ENCODE measurements at regions not wholly inside any gene's neighbourhood (a gene's known extent, or its start where the extent isn't known, plus 50 kb on each side); places are given as distances from the start of the nearest gene placed in this dataset.

DNA sequence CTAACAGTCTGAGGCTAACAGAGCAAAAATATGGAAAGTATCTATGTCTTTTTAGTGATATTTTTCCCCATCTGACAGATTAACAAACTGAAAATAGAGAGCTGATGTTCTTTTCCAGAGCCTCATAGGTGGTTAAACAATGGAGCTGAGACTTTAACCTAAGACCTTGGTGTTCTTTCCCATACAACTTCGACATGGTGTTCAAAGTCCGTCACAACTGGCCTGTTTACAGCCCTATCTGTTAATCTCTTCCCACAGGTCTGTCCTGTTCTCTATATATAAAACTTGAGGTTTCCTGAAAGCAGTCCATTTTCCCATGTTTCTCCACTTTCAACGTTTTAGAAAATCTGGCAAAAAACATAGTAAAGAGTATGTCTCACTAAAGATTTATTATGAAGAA is 395.7 kb downstream of the BRINP2 start:
- DNase-seq (ENCODE audit: low read depth) = no peak
- in situ Hi-C loops (cut with HindIII; ENCODE audit: low pct_unique_long_range_greater_than_20kb, low sequenced_read_pairs) = no loop called here

DNA sequence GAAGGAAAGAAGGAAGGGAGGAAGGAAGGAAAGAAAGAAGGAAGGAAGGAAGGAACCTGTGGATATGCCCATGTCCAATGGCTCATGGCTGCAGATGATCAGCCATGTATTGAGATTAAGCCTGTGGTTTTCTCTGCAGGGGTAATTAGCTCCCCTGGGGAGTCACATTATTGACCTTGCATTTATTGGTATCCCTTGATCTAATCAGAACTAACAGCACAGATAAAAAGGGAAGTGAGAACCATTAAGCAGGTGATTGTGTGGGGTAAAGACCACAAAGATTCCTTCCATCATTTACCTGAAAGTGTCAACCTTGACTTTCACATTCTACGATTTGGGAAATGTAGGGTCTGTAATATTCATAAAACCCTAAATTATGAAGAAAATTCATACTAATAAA is 390.7 kb downstream of the BRINP2 start:
- in situ Hi-C loops (cut with HindIII; ENCODE audit: low pct_unique_long_range_greater_than_20kb, low sequenced_read_pairs) = no loop called here
- DNase-seq (ENCODE audit: low read depth) = no peak

- no peak for DNase-seq (ENCODE audit: low read depth)
- in situ Hi-C loops (cut with HindIII; ENCODE audit: low pct_unique_long_range_greater_than_20kb, low sequenced_read_pairs) = no loop called here
Measured at GRCh38 chr1:177558372-177558771, 387.6 kb downstream of the BRINP2 start.

- in situ Hi-C loops (cut with HindIII; ENCODE audit: low pct_unique_long_range_greater_than_20kb, low sequenced_read_pairs) = no loop called here
Measured at GRCh38 chr1:177556163-177556562, 385.4 kb downstream of the BRINP2 start.

DNA sequence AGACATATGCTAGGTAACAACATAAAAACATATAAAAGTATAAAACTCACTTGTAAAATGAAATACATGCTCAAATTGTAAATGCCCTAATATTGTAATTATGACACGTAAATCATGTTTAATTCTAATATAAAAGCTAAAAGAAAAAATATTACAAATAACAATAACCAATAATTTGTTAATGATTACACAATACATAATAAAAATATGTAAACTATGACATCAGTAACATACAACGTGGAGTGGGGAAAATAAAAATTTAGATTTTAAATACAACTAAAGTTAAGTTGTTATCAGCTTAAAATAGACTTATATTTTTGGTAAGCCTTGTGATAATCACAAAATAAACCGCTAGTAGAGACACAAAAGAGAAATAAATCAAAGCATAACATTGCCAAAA is 376.4 kb downstream of the BRINP2 start:
- DNase-seq (ENCODE audit: low read depth) = no peak
- in situ Hi-C loops (cut with HindIII; ENCODE audit: low pct_unique_long_range_greater_than_20kb, low sequenced_read_pairs) = no loop called here

More at GRCh38 chr1:177556163-177556562, 385.4 kb downstream of the BRINP2 start:
- no peak for DNase-seq (ENCODE audit: low read depth)

DNA sequence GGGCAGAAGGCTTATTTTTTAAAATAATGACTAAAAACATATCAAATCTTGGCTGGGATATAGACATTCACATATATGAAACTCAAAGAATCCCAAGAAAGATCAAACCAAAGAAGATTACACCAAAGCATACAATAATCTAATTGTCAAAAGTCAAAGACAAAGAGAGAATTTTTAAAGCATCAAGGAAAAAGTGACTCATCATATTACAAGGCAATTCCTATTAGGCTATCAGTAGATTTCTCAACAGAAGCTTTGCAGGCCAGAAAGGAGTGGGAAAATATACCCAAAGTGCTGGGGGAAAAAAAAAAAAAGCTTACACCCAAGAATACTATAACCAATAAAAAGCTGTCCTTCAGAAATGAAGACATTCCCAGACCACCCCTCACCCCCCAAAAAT is 375.6 kb downstream of the BRINP2 start:
- in situ Hi-C loops (cut with HindIII; ENCODE audit: low pct_unique_long_range_greater_than_20kb, low sequenced_read_pairs) = no loop called here
- DNase-seq (ENCODE audit: low read depth) = no peak

DNA sequence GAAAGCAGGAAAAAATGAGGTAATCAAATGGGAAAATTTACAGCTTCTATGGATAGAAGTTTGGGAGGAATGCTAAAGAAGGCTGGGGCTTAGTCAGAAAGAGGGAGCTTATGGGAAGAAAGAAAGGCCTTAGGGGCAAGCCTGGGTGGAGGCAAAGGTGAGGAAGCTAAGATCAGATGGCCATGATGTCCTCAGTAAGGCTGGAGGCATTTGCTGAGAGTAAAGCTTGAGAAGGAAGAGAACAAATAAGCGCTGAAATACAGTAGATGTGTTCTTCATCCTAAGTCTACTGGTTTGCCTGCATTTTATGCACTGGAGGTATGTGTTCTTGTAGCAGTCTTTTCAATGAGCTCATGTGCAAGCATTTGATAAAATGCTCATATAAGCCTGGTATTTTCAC is 355.4 kb downstream of the BRINP2 start:
- no peak for DNase-seq (ENCODE audit: low read depth)
- in situ Hi-C loops (cut with HindIII; ENCODE audit: low pct_unique_long_range_greater_than_20kb, low sequenced_read_pairs) = no loop called here

DNA sequence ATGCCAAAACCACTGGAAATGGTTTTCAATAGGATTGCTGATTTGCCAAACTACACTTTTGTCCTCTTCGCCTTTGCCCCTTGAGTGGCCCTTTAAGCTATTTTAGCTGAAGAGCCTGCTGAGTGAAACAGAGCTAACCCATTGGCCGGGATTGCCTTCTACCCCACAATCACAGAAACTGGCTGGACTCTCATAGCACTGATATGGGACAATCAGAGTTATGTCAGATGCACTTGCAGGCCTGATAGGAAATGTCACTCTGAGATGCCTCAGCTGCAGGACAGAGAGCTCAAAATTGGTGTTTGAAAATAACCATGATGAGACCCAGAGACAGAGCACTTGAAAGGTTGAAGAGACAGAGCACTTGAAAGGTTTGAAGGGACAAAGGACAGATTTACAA is 354.4 kb downstream of the BRINP2 start:
- DNase-seq (ENCODE audit: low read depth) = no peak
- in situ Hi-C loops (cut with HindIII; ENCODE audit: low pct_unique_long_range_greater_than_20kb, low sequenced_read_pairs) = no loop called here

- in situ Hi-C loops (cut with HindIII; ENCODE audit: low pct_unique_long_range_greater_than_20kb, low sequenced_read_pairs) = no loop called here
Measured at GRCh38 chr1:177517546-177517945, 346.8 kb downstream of the BRINP2 start.

GRCh38 chr1:177514207-177514606 is 343.4 kb downstream of the BRINP2 start:
- in situ Hi-C loops (cut with HindIII; ENCODE audit: low pct_unique_long_range_greater_than_20kb, low sequenced_read_pairs) = no loop called here
- no peak for DNase-seq (ENCODE audit: low read depth)

More at GRCh38 chr1:177517546-177517945, 346.8 kb downstream of the BRINP2 start:
- no peak for DNase-seq (ENCODE audit: low read depth)

GRCh38 chr1:177511036-177511435 is 340.3 kb downstream of the BRINP2 start:
- in situ Hi-C loops (cut with HindIII; ENCODE audit: low pct_unique_long_range_greater_than_20kb, low sequenced_read_pairs) = no loop called here
- DNase-seq (ENCODE audit: low read depth) = no peak

GRCh38 chr1:177505905-177506590 is 335.3 kb downstream of the BRINP2 start:
- in situ Hi-C loops (cut with HindIII; ENCODE audit: low pct_unique_long_range_greater_than_20kb, low sequenced_read_pairs) = no loop called here
- DNase-seq (ENCODE audit: low read depth) = no peak

DNA sequence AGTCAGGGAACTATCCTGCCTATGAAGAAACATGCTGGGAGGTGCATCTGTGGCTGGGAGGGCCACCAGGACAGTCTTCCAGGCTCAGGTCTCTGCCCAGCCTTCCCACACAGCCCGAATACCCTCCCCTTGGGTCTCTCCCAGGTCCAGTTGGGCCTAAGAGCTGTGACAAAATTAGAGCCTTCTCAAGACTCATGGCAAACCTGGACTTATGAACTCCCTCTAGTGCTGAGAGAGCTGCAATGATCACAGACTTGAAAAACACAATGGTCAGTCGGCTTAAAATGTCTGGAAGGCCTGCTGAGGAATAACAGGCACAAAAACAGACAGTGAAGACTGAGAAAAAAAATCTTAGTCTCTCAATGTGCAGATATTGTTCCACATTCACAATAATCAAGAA is 325.1 kb downstream of the BRINP2 start:
- DNase-seq (ENCODE audit: low read depth) = no peak
- in situ Hi-C loops (cut with HindIII; ENCODE audit: low pct_unique_long_range_greater_than_20kb, low sequenced_read_pairs) = no loop called here

DNA sequence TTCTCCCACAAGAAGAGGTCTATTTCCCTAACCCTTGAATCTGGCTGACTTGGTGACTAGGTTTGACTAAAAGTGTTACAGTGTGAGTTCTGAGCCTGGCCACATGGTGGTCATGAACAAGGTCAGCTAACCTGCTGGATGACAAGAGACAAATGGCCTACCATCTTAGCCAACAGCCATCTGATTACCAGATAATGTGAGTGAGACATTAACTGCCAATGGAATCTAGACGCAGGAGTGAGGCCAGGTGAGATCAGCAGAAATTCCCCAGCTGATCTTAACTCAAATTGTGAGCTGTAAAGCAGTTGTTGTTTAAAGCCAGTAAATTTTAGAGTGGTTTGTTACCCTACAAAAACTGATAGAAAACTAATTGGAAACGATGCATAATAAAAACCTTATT is 320.0 kb downstream of the BRINP2 start:
- DNase-seq (ENCODE audit: low read depth) = no peak
- in situ Hi-C loops (cut with HindIII; ENCODE audit: low pct_unique_long_range_greater_than_20kb, low sequenced_read_pairs) = no loop called here

- in situ Hi-C loops (cut with HindIII; ENCODE audit: low pct_unique_long_range_greater_than_20kb, low sequenced_read_pairs) = no loop called here
- DNase-seq (ENCODE audit: low read depth) = no peak
Measured at GRCh38 chr1:177490036-177490639, 319.4 kb downstream of the BRINP2 start.

GRCh38 chr1:177488722-177489121 is 318.0 kb downstream of the BRINP2 start:
- in situ Hi-C loops (cut with HindIII; ENCODE audit: low pct_unique_long_range_greater_than_20kb, low sequenced_read_pairs) = no loop called here
- DNase-seq (ENCODE audit: low read depth) = no peak

GRCh38 chr1:177487481-177487880 is 316.7 kb downstream of the BRINP2 start:
- DNase-seq (ENCODE audit: low read depth) = no peak
- in situ Hi-C loops (cut with HindIII; ENCODE audit: low pct_unique_long_range_greater_than_20kb, low sequenced_read_pairs) = no loop called here

GRCh38 chr1:177480741-177481305 is 310.1 kb downstream of the BRINP2 start:
- in situ Hi-C loops (cut with HindIII; ENCODE audit: low pct_unique_long_range_greater_than_20kb, low sequenced_read_pairs) = no loop called here
- no peak for DNase-seq (ENCODE audit: low read depth)

DNA sequence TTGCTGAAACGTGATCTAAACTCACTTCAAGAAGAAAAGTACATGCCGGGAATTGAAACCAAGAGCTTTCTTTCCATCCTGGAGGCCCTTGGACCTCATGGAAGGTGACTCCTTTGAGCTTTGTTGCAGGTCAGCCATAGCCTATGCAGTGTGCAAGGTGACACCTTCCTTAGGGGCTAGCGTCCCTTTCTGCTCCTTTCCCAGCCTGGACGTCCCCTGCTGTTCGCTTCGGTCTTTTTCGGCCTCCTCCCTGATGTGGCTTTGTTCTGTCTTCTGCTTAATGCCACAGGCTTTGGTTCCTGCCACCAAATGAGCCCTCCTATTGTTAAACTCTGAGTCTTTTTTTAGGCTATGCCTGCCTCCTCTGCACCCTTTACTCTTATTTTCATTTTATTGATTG is 308.8 kb downstream of the BRINP2 start:
- DNase-seq (ENCODE audit: low read depth) = no peak
- in situ Hi-C loops (cut with HindIII; ENCODE audit: low pct_unique_long_range_greater_than_20kb, low sequenced_read_pairs) = no loop called here

GRCh38 chr1:177476676-177477075 is 305.9 kb downstream of the BRINP2 start:
- in situ Hi-C loops (cut with HindIII; ENCODE audit: low pct_unique_long_range_greater_than_20kb, low sequenced_read_pairs) = no loop called here
- no peak for DNase-seq (ENCODE audit: low read depth)
